GM06990 (cell line): ENCODE measurements at regions not wholly inside any gene's neighbourhood (a gene's known extent, or its start where the extent isn't known, plus 50 kb on each side); places are given as distances from the start of the nearest gene placed in this dataset.

Source experiments
- DNase-seq: peaks from one replicate; pipeline ENCODE4 v3.0.0-alpha.2; 2011; ENCODE audit not compliant: insufficient read length; ENCODE audit errors: extremely low read depth
- H3K27me3 ChIP-seq: replicated peaks from 2 replicates; pipeline ENCODE4 v1.6.0; 2011; ENCODE audit warnings: low read length; ENCODE audit not compliant: control insufficient read depth, insufficient read depth
- H3K36me3 ChIP-seq: 2 replicates; pipeline ENCODE4 v1.5.1; 2011; ENCODE audit warnings: low read length; ENCODE audit not compliant: control insufficient read depth, insufficient read depth
- H3K4me3 ChIP-seq: replicated peaks from 2 replicates; pipeline ENCODE4 v1.5.1; 2011; ENCODE audit warnings: low read depth, mild to moderate bottlenecking, control low read depth, low read length
- CTCF ChIP-seq: IDR thresholded peaks from 2 replicates; pipeline ENCODE4 v1.5.1; 2011; ENCODE audit warnings: low read length, control low read depth, mild to moderate bottlenecking, inconsistent platforms; ENCODE audit not compliant: insufficient read depth, poor library complexity, severe bottlenecking

- DNase-seq: no peak
- Histone ChIP-seq H3K36me3 (no peaks in the 10 kb centered on the region), H3K27me3 (no peaks in the 10 kb centered on the region; the same call in 1 of the 2 replicates), H3K4me3 (no peak overlapping the region)
- TF ChIP-seq CTCF: no peak
Measured at GRCh38 chr9:135015565-135015964, 71.9 kb upstream of the OLFM1 start.

DNA sequence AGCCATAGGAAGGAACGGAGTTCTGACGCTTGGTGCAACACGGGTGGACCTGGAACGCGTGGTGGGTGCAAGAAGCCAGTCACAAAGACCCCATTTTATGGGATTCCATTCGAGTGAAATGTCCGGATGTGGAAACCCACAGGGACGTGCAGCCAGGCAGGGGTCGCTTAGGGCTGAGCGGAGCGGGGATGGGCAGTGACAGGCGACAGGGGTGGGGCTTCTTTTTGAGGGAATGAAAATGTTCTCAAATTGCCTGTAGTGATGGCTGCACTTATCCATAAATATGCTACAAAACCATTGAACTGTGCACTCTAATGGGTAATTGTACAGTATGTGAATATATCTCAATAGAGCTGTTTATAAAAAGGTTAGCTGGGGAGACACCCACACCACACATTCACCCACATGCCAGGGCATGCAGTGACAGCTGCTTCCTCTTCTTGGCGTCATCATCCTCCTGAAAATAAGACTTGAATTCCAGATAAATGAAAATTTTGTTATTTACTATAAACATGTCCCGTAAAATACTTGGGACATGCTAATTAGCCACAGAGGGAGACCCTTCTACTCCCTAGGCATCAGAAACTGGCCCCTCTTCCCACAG lies 71.3 kb upstream of the OLFM1 start:
- DNase-seq: no peak
- no peak for TF ChIP-seq CTCF
- no peak overlapping the region for H3K4me3 ChIP-seq
- no peaks in the 10 kb centered on the region for H3K36me3 ChIP-seq
- H3K27me3 ChIP-seq: no peaks in the 10 kb centered on the region; the same call in 1 of the 2 replicates

DNA sequence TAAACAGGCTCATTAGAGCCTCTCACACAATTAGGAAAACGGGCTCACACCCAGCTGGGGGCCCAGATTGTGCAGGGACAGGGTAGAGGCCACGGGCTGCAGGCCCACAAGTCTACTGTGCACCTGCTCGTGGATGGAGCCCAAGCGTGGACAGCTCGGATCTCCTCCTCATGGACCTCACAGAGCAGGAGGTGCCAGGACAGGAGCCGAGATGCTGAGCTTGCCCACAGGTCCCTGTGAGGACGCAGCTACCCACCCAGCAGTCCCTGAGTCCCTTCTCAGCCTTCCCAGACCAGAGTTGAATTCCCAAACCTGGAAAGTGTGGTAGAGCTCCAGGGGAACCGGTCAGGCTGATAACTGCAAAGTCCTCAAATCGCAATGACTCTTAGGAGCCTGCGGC lies 70.6 kb upstream of the OLFM1 start:
- Histone ChIP-seq H3K36me3 (no peaks in the 10 kb centered on the region), H3K4me3 (no peak overlapping the region), H3K27me3 (no peaks in the 10 kb centered on the region; the same call in 1 of the 2 replicates)
- no peak for TF ChIP-seq CTCF
- DNase-seq: no peak

- no peaks in the 10 kb centered on the region; the same call in 1 of the 2 replicates for H3K27me3 ChIP-seq
- H3K4me3 ChIP-seq: no peak overlapping the region
- no peak for DNase-seq
- TF ChIP-seq CTCF: no peak
- no peaks in the 10 kb centered on the region for H3K36me3 ChIP-seq
Measured at GRCh38 chr9:135017899-135018298, 69.6 kb upstream of the OLFM1 start.

DNA sequence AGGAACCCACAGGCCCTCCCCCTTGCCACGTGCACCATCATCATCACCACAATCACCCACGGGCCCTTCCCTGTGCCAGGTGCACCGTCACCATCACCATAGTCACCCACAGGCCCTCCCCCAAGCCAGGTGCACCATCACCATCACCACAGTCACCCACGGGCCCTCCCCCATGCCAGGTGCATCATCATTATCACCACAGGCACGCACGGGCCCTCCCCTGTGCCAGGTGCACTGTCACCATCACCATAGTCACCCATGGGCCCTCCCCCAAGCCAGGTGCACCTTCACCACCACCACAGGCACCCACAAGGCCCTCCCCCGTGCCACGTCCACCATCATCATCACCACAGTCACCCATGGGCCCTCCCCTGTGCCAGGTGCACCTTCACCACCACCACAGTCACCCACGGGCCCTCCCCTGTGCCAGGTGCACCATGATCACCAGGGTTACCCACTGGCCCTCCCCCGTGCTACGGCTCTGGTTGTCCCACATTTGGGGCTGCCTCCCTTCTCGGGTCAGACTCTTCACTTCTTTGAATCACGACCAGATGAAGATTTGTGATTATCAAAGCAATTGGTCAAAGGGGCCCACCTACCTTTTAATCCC lies 69.1 kb upstream of the OLFM1 start:
- H3K36me3 ChIP-seq: no peaks in the 10 kb centered on the region
- DNase-seq: no peak
- H3K4me3 ChIP-seq: no peak overlapping the region
- TF ChIP-seq CTCF: no peak
- H3K27me3 ChIP-seq: no peaks in the 10 kb centered on the region; the same call in 1 of the 2 replicates

- Histone ChIP-seq H3K4me3 (no peak overlapping the region), H3K27me3 (no peaks in the 10 kb centered on the region; the same call in 1 of the 2 replicates), H3K36me3 (no peaks in the 10 kb centered on the region)
- no peak for TF ChIP-seq CTCF
- DNase-seq: no peak
Measured at GRCh38 chr9:135019224-135019623, 68.2 kb upstream of the OLFM1 start.
